GM21717 (cell line): ENCODE measurements at regions not wholly inside any gene's neighbourhood (a gene's known extent, or its start where the extent isn't known, plus 50 kb on each side); places are given as distances from the start of the nearest gene placed in this dataset.
"Not testable (repeated sequence)": the region's sequence is repeated elsewhere in the genome, so short reads cannot be mapped to it uniquely, and the experiment has no call there.

Experiments
- ATAC-seq: cut with Tn5 transposase; IDR thresholded peaks from one replicate; pipeline ENCODE4 v1.9.1; 2021; ENCODE audit warnings: mild to moderate bottlenecking, moderate library complexity; ENCODE audit not compliant: unreplicated experiment

- ATAC-seq, result no peak
Measured at GRCh38 chr3:167008791-167009190, 371.3 kb downstream of the ZBBX start.

DNA sequence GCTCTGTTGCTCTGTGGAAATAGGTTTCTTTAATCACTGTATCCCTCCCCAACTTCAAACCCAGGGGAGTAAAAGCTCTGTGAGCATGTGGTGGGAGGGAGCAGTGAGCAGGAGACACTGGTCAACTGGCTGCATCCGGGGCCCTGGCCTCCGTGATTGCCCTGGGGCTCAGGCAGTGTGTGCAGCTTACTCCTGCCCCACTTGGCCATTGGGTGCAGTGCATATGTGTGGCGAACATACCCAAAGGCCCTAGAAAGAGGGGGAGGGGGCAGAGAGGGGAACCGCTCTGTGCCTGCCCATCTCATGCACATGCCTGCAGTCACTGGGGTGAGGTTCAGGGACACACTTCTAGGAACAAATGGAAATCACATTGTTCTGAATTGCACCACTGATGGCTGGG lies 378.7 kb downstream of the ZBBX start:
- no peak for ATAC-seq

GRCh38 chr3:166993015-166993630 lies 387.0 kb downstream of the ZBBX start:
- no peak for ATAC-seq

GRCh38 chr3:166986000-166986399 lies 394.1 kb downstream of the ZBBX start:
- ATAC-seq, result no peak

GRCh38 chr3:166975796-166976195 lies 404.3 kb downstream of the ZBBX start:
- ATAC-seq, result not testable (repeated sequence)

DNA sequence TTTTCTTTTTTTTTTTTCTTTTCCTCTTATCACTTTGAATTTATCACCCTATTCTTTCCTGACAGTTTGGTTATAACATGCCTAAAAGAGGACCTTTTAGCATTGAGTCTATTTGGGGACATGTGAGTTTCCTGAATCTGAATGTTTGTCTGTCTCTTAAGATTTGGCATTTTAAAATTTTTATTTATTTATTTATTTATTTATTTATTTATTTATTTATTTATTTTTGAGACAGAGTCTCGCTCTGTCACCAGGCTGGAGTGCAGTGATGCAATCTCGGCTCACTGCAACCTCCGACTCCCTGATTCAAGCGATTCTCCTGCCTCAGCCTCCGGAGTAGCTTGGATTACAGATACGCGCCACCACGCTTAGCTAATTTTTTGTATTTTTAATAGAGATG lies 412.4 kb downstream of the ZBBX start:
- not testable (repeated sequence) for ATAC-seq

GRCh38 chr3:166962911-166963310 lies 417.2 kb downstream of the ZBBX start:
- ATAC-seq, result no peak

GRCh38 chr3:166957121-166957520 lies 423.0 kb downstream of the ZBBX start:
- ATAC-seq, result no peak

- no peak for ATAC-seq
Measured at GRCh38 chr3:166955201-166955939, 424.7 kb downstream of the ZBBX start.

DNA sequence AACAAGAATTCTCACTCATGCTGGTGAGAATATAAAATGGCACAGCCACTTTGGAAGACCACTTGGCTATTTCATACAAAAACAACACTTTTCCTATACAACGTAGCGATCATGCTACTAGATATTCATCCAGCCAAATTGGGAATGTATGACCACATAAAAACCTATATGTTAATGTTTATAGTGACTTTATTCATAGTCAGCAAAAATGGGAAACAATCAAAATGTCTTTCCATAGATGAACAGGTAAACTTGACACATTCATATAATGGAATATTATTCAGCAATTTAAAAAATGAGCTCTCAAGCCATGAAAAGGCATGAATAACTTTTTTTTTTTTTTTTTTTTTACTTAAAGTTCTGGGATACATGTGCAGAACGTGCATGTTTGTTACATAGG lies 445.2 kb downstream of the ZBBX start:
- ATAC-seq, result no peak

DNA sequence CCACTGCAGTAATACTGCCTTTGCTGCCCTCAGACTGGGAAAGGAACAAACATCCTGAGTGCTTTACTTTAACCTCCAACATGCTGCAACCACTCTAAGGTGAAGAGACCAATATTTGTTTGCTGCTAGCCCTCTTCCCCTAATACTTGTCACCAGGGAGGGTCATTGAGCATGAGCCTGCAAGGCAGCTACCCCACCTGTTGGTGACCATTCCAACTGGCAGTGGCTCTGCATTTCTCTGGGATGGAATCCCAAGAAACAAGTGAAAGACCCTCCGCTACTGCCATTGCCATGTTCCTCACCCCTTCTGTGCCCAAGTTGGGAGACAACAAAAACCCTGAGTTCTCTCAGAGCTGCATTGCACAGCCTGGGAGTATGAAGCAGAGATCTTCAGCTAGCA lies 462.7 kb downstream of the ZBBX start:
- no peak for ATAC-seq

- ATAC-seq, result no peak
Measured at GRCh38 chr3:166902374-166902773, 477.7 kb downstream of the ZBBX start.

GRCh38 chr3:166900866-166901577 lies 479.1 kb downstream of the ZBBX start:
- no peak for ATAC-seq

DNA sequence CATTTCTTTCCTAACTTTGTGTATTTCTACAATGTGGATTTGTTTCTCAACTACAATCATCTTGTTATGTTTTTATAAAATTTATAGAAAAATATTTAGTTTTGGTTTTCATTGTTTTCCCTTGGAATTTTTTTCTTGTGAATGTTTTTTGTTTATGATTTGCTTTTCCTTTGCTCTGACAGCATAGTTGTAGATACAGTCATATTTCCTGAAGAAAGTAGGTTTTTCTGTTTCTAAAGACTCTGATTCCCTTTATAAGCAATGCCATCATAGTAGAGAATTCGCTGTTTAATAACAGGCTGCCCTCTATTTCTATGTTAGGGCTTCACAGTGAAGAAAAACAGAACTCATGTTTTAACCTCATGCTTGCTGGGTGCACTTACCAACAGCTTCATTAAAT lies 482.3 kb downstream of the ZBBX start:
- ATAC-seq, result no peak

DNA sequence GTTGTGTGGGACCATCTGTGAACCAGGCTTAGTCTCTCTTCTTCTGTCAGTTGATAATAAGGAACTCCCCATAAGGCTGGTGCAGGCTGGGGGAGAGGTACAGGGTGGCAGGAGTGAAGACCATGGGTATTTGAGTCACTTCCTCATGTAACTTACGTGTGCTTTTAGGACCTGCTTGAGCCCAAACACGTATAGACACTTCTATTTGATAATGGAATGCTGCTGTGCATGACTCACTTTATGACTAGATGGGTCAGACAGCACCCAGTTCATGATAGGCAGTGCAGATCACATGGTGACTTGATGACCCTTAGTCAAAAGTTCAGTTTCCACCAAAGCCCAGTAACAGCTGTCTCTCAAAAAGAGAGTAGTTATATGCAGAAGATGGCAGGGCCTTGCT lies 490.9 kb downstream of the ZBBX start:
- ATAC-seq, result no peak

DNA sequence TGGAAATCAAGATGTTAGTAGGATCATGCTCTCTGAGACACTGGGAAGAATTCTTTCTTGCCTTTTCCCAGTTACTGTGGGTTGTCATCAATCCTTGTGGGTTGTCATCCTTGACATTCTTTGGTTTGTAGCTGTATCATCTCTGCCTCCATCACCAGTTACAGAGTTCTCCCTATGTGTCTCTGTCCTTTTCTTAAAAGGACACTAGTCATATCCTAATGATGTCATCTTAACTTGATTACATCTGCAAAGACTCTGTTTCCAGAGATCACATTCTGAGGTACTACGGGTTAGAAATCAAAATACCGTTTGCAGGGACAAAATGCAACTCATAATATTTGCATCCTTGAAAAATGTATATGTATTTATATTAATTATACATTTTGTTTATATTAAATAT lies 500.4 kb downstream of the ZBBX start:
- ATAC-seq, result no peak

DNA sequence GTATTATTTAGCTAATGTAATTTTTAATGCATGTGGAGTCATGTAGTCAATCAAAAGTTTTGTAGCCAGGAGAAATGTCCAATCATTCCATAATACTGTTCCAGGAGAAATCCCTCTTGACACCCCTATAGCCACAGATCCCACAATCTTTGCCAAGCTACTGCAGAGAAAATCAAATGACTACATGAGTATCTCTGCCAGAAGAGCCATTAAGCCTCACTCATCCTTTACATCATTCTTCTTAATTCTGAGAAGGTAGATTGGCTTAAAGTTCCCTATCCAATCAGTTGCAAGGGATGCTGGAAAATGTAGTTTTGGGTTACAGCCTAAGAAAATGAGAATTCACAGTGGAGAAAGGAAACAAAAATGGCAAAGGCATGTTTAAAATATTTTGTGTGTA lies 502.1 kb downstream of the ZBBX start:
- no peak for ATAC-seq

DNA sequence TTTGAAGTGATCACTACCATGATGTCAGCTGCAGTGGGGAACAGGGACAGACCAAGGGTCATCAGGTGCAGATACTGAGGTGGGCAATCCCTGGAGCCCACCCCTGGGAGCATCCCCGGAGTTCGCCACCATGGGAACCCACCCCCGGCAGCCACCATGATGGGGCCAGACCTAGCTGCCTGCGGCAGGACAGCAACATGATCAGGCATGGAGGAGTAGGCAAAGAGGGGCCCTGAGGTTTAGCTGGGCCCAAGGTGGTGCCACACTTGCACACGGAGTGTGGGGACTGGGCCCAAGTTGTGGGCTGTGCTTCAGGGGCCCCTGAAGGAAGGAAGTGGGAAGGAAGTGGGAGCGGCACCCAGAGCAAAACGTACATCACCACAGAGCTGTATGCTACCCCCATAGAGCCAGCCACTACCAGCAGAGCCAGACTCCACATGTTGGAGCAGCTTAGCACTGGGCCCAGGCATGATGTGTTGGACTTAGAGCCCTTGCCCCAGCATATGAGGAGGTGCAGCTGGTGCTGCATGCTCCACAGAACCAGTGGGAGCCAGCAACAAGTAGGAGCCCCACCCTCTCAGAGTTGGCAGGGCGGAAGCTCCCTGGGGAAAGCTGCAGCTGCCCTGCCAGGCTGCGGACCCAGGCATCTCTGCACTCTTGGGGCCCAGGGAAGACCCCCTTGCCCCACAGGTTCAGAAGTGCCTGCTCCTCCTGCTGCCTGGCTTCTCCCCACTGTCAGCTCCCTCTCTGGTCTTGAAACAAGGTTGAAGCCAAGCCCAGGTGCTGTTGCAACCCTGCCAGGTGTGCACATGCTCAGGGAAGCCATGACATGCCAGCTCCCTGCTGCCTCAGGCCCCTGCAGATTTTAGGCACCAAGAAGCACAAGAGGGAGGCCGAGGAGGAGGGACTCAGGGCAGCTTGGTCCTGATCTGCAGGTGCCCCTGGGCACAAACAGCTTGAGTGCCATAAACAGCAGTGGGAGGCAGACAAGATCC lies 515.3 kb downstream of the ZBBX start:
- no peak for ATAC-seq

- no peak for ATAC-seq
Measured at GRCh38 chr3:166860217-166860616, 519.9 kb downstream of the ZBBX start.

GRCh38 chr3:166844329-166844728 lies 535.8 kb downstream of the ZBBX start:
- no peak for ATAC-seq

GRCh38 chr3:166842784-166843183 lies 537.3 kb downstream of the ZBBX start:
- not testable (repeated sequence) for ATAC-seq
